GM23248 (cell line): ENCODE measurements at regions not wholly inside any gene's neighbourhood (a gene's known extent, or its start where the extent isn't known, plus 50 kb on each side); places are given as distances from the start of the nearest gene placed in this dataset.

Experiments used
- DNase-seq: peaks from one replicate; pipeline ENCODE4 v3.0.0-alpha.2; 2015
- H2AFZ ChIP-seq: fragments of 200-600 bp; sonication (generic); 2 replicates; pipeline ENCODE4 v1.6.1; 2016; ENCODE audit warnings: antibody characterized with exemption
- H3F3A ChIP-seq: fragments of 200-600 bp; sonication (generic); 2 replicates; pipeline ENCODE4 v1.6.1; 2016; ENCODE audit warnings: mild to moderate bottlenecking, antibody characterized with exemption, mixed run types; ENCODE audit not compliant: insufficient read depth
- H3K27ac ChIP-seq: fragments of 200-600 bp; sonication (generic); 2 replicates; pipeline ENCODE4 v1.5.1; 2016; ENCODE audit warnings: mild to moderate bottlenecking
- H3K27me3 ChIP-seq: fragments of 200-600 bp; sonication (generic); replicated peaks from 2 replicates; pipeline ENCODE4 v1.6.1; 2016; ENCODE audit warnings: mild to moderate bottlenecking; ENCODE audit not compliant: insufficient read depth
- H3K36me3 ChIP-seq: fragments of 200-600 bp; sonication (generic); 2 replicates; pipeline ENCODE4 v1.6.1; 2016; ENCODE audit warnings: low read depth, mild to moderate bottlenecking
- H3K4me1 ChIP-seq: fragments of 200-600 bp; sonication (generic); 2 replicates; pipeline ENCODE4 v1.6.1; 2016; ENCODE audit warnings: mild to moderate bottlenecking; ENCODE audit not compliant: insufficient read depth
- H3K4me2 ChIP-seq: fragments of 200-600 bp; sonication (generic); one replicate; pipeline ENCODE4 v1.6.1; 2016; ENCODE audit warnings: mild to moderate bottlenecking; ENCODE audit not compliant: unreplicated experiment
- H3K4me3 ChIP-seq: fragments of 200-600 bp; sonication (generic); 2 replicates; pipeline ENCODE4 v1.5.1; 2016; ENCODE audit warnings: mild to moderate bottlenecking
- H3K79me2 ChIP-seq: fragments of 200-600 bp; sonication (generic); 2 replicates; pipeline ENCODE4 v1.6.1; 2016; ENCODE audit warnings: mild to moderate bottlenecking; ENCODE audit not compliant: insufficient read depth
- H3K9ac ChIP-seq: fragments of 200-600 bp; sonication (generic); 2 replicates; pipeline ENCODE4 v1.6.1; 2016; ENCODE audit warnings: mild to moderate bottlenecking
- H3K9me2 ChIP-seq: fragments of 200-600 bp; sonication (generic); 2 replicates; pipeline ENCODE4 v1.6.1; 2016; ENCODE audit warnings: mixed run types, mild to moderate bottlenecking, moderate library complexity; ENCODE audit not compliant: insufficient read depth
- H3K9me3 ChIP-seq: fragments of 200-600 bp; sonication (generic); one replicate; pipeline ENCODE4 v1.6.1; 2017; ENCODE audit warnings: low read depth
- H4K20me1 ChIP-seq: fragments of 200-600 bp; sonication (generic); 2 replicates; pipeline ENCODE4 v1.6.0; 2016; ENCODE audit not compliant: insufficient read depth
- EZH2 ChIP-seq: fragments of 200-600 bp; sonication (generic); IDR thresholded peaks from 2 replicates; pipeline ENCODE4 v1.6.1; 2018; ENCODE audit warnings: antibody characterized with exemption, mild to moderate bottlenecking; ENCODE audit not compliant: insufficient read depth, poor library complexity, severe bottlenecking
- EZH2phosphoT487 ChIP-seq: fragments of 200-600 bp; sonication (generic); IDR thresholded peaks from 2 replicates; pipeline ENCODE4 v1.6.1; 2018; ENCODE audit warnings: antibody characterized with exemption, moderate library complexity, mild to moderate bottlenecking, low read depth; ENCODE audit not compliant: insufficient read depth
- WGBS, 2 experiments: methylation state at CpG; one replicate each; pipeline ENCODE4 v1.1.6; 2015 to 2017; ENCODE audit warnings: low lambda C conversion rate in 2 of 2, low coverage in 1 of 2; ENCODE audit errors: missing lambda C conversion rate in 2 of 2; 5-methylcytosine and 5-hydroxymethylcytosine counted together
- in situ Hi-C: fragments of 300-500 bp; cut with MboI; formaldehyde crosslinking; loops from 2 replicates; pipeline ENCODE4 v1.15.0; 2020

GRCh38 chr13:59373341-59373740 lies 790.4 kb downstream of the DIAPH3 start:
- H3K4me3 ChIP-seq, result no peak overlapping the region
- TF ChIP-seq EZH2phosphoT487 (no peak), EZH2 (no peak)
- no peaks in the 10 kb centered on the region for H3K79me2 ChIP-seq
- H3K9me3 ChIP-seq, result no peaks in the 10 kb centered on the region
- H3K4me2 ChIP-seq, result no peak overlapping the region
- H4K20me1 ChIP-seq, result no peaks in the 10 kb centered on the region
- in situ Hi-C loops, result no loop called here
- no peak overlapping the region for H2AFZ ChIP-seq
- H3K27ac ChIP-seq, result no peak overlapping the region
- no peaks in the 10 kb centered on the region for H3K36me3 ChIP-seq
- no peak for DNase-seq
- H3K9ac ChIP-seq, result no peak overlapping the region
- no peaks in the 10 kb centered on the region for H3K4me1 ChIP-seq
- no peaks in the 10 kb centered on the region for H3F3A ChIP-seq
- WGBS, 2 experiments, result 15 to 18% methylated on average over 1 of the region's 1 CpG
- no peaks in the 10 kb centered on the region for H3K27me3 ChIP-seq
- no peaks in the 10 kb centered on the region for H3K9me2 ChIP-seq

GRCh38 chr13:59374691-59375090 lies 789.0 kb downstream of the DIAPH3 start:
- no peaks in the 10 kb centered on the region for H3K9me3 ChIP-seq
- no peak overlapping the region for H3K4me2 ChIP-seq
- H2AFZ ChIP-seq, result no peak overlapping the region
- H3K4me1 ChIP-seq, result no peaks in the 10 kb centered on the region
- no peaks in the 10 kb centered on the region for H3F3A ChIP-seq
- no peaks in the 10 kb centered on the region for H3K9me2 ChIP-seq
- H3K79me2 ChIP-seq, result no peaks in the 10 kb centered on the region
- DNase-seq, result no peak
- H3K27ac ChIP-seq, result no peak overlapping the region
- no peak overlapping the region for H3K9ac ChIP-seq
- TF ChIP-seq EZH2phosphoT487 (no peak), EZH2 (no peak)
- in situ Hi-C loops, result loop anchor here (25.0 kb wide), 1 partner anchor 538 kb away; no protein-coding TSS in a partner anchor
- H3K36me3 ChIP-seq, result no peaks in the 10 kb centered on the region
- H3K4me3 ChIP-seq, result no peak overlapping the region
- WGBS, 2 experiments, result 14 to 25% methylated on average over 3 of the region's 3 CpGs
- H4K20me1 ChIP-seq, result no peaks in the 10 kb centered on the region
- no peaks in the 10 kb centered on the region for H3K27me3 ChIP-seq

DNA sequence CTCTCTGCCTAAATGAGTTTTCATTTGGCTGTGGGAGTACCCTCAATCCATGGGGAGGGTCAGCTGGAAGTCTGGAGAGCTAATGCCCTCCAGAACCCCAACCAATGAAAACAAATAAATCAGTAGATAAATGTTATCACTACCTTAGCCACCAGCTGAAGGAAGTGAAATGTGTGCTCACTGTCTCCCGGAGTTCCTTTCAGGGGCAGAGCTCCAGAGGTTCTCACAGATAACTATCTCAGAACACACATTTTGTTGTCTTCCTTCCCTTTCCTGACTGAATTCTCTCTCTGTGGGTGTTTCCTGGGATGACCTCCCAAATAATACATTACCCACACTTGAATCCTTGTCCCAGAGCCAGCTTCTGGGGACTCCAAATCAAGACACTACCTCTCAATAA lies 779.6 kb downstream of the DIAPH3 start:
- 0% methylated on average over 1 of the region's 1 CpG for WGBS, 2 experiments
- H2AFZ ChIP-seq, result no peak overlapping the region
- H3K4me3 ChIP-seq, result no peak overlapping the region
- no peaks in the 10 kb centered on the region for H4K20me1 ChIP-seq
- DNase-seq, result no peak
- H3K9ac ChIP-seq, result no peak overlapping the region
- 0 out of 2 replicates have a peak, but pooled peaks cover 3% of the 10 kb centered on the region for H3K27me3 ChIP-seq
- no peaks in the 10 kb centered on the region for H3K36me3 ChIP-seq
- no peak for TF ChIP-seq EZH2
- TF ChIP-seq EZH2phosphoT487, result no peak
- H3K9me2 ChIP-seq, result no peaks in the 10 kb centered on the region
- H3F3A ChIP-seq, result no peaks in the 10 kb centered on the region
- no peaks in the 10 kb centered on the region for H3K9me3 ChIP-seq
- H3K27ac ChIP-seq, result no peak overlapping the region
- H3K4me1 ChIP-seq, result no peaks in the 10 kb centered on the region
- H3K4me2 ChIP-seq, result no peak overlapping the region
- in situ Hi-C loops, result loop anchor here (25.0 kb wide), 1 partner anchor 528 kb away; no protein-coding TSS in a partner anchor
- H3K79me2 ChIP-seq, result no peaks in the 10 kb centered on the region

DNA sequence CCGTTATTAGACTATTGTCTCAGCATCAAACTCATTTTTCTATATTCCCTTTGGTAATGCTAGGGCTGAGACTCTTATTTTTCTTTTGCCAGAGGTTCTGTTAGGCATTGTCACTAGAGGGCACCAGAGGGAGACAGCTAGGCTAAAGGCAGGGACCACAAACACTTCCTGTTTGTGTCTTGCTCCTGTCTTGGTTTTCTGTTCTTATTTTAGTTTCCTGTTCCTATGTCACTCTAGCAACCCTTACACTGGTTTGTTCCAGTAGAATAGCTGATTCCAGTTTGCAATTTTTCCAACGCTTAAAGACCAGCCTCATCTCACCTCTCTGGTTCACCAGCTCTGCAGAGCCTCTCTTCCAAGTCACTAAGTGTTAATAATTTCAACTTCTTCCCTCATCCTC lies 772.0 kb downstream of the DIAPH3 start:
- Histone ChIP-seq H3K36me3 (no peaks in the 10 kb centered on the region), H3K79me2 (no peaks in the 10 kb centered on the region), H3F3A (no peaks in the 10 kb centered on the region), H3K27ac (no peak overlapping the region), H2AFZ (peak overlapping the region; percentile 93), H3K4me1 (no peaks in the 10 kb centered on the region), H3K4me2 (no peak overlapping the region), H3K9me2 (no peaks in the 10 kb centered on the region), H3K9ac (no peak overlapping the region), H3K27me3 (peaks cover 3% of the 10 kb centered on the region; the same call in 1 of the 2 replicates), H3K4me3 (no peak overlapping the region), H3K9me3 (no peaks in the 10 kb centered on the region), H4K20me1 (no peaks in the 10 kb centered on the region)
- TF ChIP-seq EZH2phosphoT487, result no peak
- TF ChIP-seq EZH2, result no peak
- DNase-seq, result peak; percentile 79
- WGBS, 2 experiments, result 15 to 24% methylated on average over 2 of the region's 2 CpGs
- in situ Hi-C loops, result loop anchor here (10.0 to 25.0 kb wide), 2 partner anchors 373 to 521 kb away; no protein-coding TSS in a partner anchor

GRCh38 chr13:59392328-59392727 lies 771.4 kb downstream of the DIAPH3 start:
- no peaks in the 10 kb centered on the region for H3K36me3 ChIP-seq
- H2AFZ ChIP-seq, result peak overlapping the region; percentile 93; the same call in 1 of the 2 replicates

More at GRCh38 chr13:59392328-59392727, 771.4 kb downstream of the DIAPH3 start:
- no peak overlapping the region for H3K9ac ChIP-seq
- TF ChIP-seq EZH2phosphoT487 (no peak), EZH2 (no peak)
- H3K4me3 ChIP-seq, result no peak overlapping the region
- no peak overlapping the region for H3K27ac ChIP-seq
- no peaks in the 10 kb centered on the region for H3K9me3 ChIP-seq
- H3K9me2 ChIP-seq, result no peaks in the 10 kb centered on the region
- H3K4me1 ChIP-seq, result no peaks in the 10 kb centered on the region
- H3K79me2 ChIP-seq, result no peaks in the 10 kb centered on the region
- peaks cover 3% of the 10 kb centered on the region; the same call in 1 of the 2 replicates for H3K27me3 ChIP-seq
- no peaks in the 10 kb centered on the region for H3F3A ChIP-seq
- no peak for DNase-seq
- H3K4me2 ChIP-seq, result no peak overlapping the region
- in situ Hi-C loops, result loop anchor here (10.0 to 25.0 kb wide), 2 partner anchors 372 to 520 kb away; no protein-coding TSS in a partner anchor
- H4K20me1 ChIP-seq, result no peaks in the 10 kb centered on the region
